ENCODE measurements at regions not wholly inside any gene's neighbourhood (a gene's known extent, or its start where the extent isn't known, plus 50 kb on each side); places are given as distances from the start of the nearest gene placed in this dataset.

DNA sequence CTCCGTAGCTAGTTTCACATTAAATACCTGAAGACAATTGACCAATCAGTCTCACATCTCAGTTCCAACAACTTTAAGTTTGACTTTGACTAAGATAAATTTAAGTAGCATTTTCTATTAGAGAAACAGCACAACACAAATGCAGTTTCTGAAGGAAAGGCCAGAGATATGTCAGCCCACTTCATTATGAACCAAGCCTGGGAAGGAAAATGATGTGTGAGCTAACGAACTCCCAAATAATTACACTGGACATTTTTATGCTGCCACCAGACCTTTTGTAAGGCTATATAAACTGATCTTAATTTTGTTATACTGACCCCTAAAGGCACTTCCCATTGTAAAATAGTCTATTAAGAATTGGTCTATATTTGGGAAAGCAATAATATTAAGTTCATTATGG is 57.9 kb upstream of the DACH1 start:
- no peaks in the 10 kb centered on the region for H3K9me2 ChIP-seq (replicated peaks; ENCODE audit: low read length)
- DNase-seq, result no peak
- no TSS peak for BruUV-seq (replicated peaks)
- POLR2A ChIA-PET (ENCODE audit: unreplicated experiment), result no interaction called here
- no peaks in the 10 kb centered on the region for H4K20me1 ChIP-seq (ENCODE audit: low read length)
- intact Hi-C loops (cut with micrococcal nuclease), result no loop called here
- no peaks in the 10 kb centered on the region for H3K79me2 ChIP-seq (ENCODE audit: low read length)
- no peaks in the 10 kb centered on the region for H3K36me3 ChIP-seq (ENCODE audit: low read depth, low read length)
- H3K9me3 ChIP-seq (ENCODE audit: low read length), result no peaks in the 10 kb centered on the region
- no peak overlapping the region for H3K4me2 ChIP-seq (ENCODE audit: low read length)
- H3K27me3 ChIP-seq (ENCODE audit: low read length), result no peaks in the 10 kb centered on the region
- H3K4me1 ChIP-seq (ENCODE audit: insufficient read depth, low read length), result no peaks in the 10 kb centered on the region
- no peak for ATAC-seq
- no peak overlapping the region for H2AFZ ChIP-seq (ENCODE audit: low read length)
- TF ChIP-seq EZH2 (IDR thresholded peaks at IDR 0.05; ENCODE audit: low read length, unreplicated experiment) (no peak), EZH2phosphoT487 (IDR thresholded peaks at IDR 0.05; ENCODE audit: borderline replicate concordance, low read length) (no peak)
- TF ChIP-seq, protein P1, sequence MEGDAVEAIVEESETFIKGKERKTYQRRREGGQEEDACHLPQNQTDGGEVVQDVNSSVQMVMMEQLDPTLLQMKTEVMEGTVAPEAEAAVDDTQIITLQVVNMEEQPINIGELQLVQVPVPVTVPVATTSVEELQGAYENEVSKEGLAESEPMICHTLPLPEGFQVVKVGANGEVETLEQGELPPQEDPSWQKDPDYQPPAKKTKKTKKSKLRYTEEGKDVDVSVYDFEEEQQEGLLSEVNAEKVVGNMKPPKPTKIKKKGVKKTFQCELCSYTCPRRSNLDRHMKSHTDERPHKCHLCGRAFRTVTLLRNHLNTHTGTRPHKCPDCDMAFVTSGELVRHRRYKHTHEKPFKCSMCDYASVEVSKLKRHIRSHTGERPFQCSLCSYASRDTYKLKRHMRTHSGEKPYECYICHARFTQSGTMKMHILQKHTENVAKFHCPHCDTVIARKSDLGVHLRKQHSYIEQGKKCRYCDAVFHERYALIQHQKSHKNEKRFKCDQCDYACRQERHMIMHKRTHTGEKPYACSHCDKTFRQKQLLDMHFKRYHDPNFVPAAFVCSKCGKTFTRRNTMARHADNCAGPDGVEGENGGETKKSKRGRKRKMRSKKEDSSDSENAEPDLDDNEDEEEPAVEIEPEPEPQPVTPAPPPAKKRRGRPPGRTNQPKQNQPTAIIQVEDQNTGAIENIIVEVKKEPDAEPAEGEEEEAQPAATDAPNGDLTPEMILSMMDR (conservative IDR thresholded peaks at IDR 0.05; ENCODE audit: low read depth, low read length), result no peak
- H3K27ac ChIP-seq (ENCODE audit: low read length), result no peak overlapping the region
- no peak overlapping the region for H3K4me3 ChIP-seq (ENCODE audit: low read length)
- H3K9ac ChIP-seq (ENCODE audit: low read length), result no peak overlapping the region
- H3F3A ChIP-seq (ENCODE audit: low read length, unreplicated experiment), result no peaks in the 10 kb centered on the region
- CTCF ChIA-PET, result no interaction called here

DNA sequence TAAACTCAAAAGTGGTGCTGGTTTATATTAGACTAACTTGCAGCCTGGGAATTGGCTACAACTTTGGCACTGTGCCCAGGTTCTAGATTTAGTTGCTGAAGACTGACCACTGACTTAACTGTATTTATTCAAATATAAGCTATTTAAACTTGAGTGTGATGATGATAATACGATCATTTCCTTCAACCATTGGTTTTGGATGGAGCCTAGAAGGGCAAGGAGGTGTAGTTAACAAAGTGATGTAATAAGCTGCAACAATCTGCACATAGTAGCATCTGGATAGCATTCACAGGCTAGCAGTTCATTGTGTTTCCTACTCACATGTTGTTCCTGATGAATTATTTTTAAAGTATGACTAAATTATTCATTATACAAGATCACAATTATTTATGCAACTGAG is 55.2 kb upstream of the DACH1 start:
- no peak overlapping the region for H3K27ac ChIP-seq (ENCODE audit: low read length)
- BruUV-seq (replicated peaks), result no TSS peak
- no peak for TF ChIP-seq EZH2phosphoT487 (IDR thresholded peaks at IDR 0.05; ENCODE audit: borderline replicate concordance, low read length)

More for the DNA sequence above, 55.2 kb upstream of the DACH1 start:
- Histone ChIP-seq H3K4me3 (ENCODE audit: low read length) (no peak overlapping the region), H3F3A (ENCODE audit: low read length, unreplicated experiment) (no peaks in the 10 kb centered on the region), H3K36me3 (ENCODE audit: low read depth, low read length) (no peaks in the 10 kb centered on the region), H3K27me3 (ENCODE audit: low read length) (no peaks in the 10 kb centered on the region), H3K4me1 (ENCODE audit: insufficient read depth, low read length) (no peaks in the 10 kb centered on the region), H3K9me2 (replicated peaks; ENCODE audit: low read length) (no peaks in the 10 kb centered on the region), H3K79me2 (ENCODE audit: low read length) (no peaks in the 10 kb centered on the region), H3K9me3 (ENCODE audit: low read length) (no peaks in the 10 kb centered on the region), H3K4me2 (ENCODE audit: low read length) (no peak overlapping the region), H4K20me1 (ENCODE audit: low read length) (no peaks in the 10 kb centered on the region), H3K9ac (ENCODE audit: low read length) (no peak overlapping the region), H2AFZ (ENCODE audit: low read length) (no peak overlapping the region)
- intact Hi-C loops (cut with micrococcal nuclease), result no loop called here
- DNase-seq, result no peak
- ChIA-PET CTCF (no interaction called here), POLR2A (ENCODE audit: unreplicated experiment) (no interaction called here)
- no peak for ATAC-seq
